CD14-positive monocyte (primary cell): ENCODE measurements at regions not wholly inside any gene's neighbourhood (a gene's known extent, or its start where the extent isn't known, plus 50 kb on each side); places are given as distances from the start of the nearest gene placed in this dataset.
A peak's percentile ranks its signal among the peaks of the same experiment; 100 is the strongest.

Source experiments
- DNase-seq, 3 donors: peaks; one replicate each; pipeline ENCODE4 v3.0.0-alpha.2; 2011 to 2022
- H2AFZ ChIP-seq: 2 replicates; pipeline ENCODE4 v1.6.0; 2012; ENCODE audit warnings: mild to moderate bottlenecking, low read depth, low read length, inconsistent platforms; ENCODE audit not compliant: insufficient read depth, poor library complexity, severe bottlenecking
- H3K27ac ChIP-seq, 2 donors: 1 replicate in 1 of 2; 2 replicates in 1 of 2; pipeline ENCODE4 v1.5.1; 2012 to 2013; ENCODE audit warnings: low read length in 2 of 2, control low read depth in 1 of 2, inconsistent platforms in 1 of 2, low read depth in 1 of 2, mild to moderate bottlenecking in 1 of 2
- H3K27me3 ChIP-seq, 2 donors: one replicate each; pipeline versions ENCODE4 v1.6.0 to v1.6.1; 2011 to 2013; ENCODE audit warnings: low read length in 2 of 2; ENCODE audit not compliant: control insufficient read depth in 2 of 2, insufficient read depth in 2 of 2
- H3K36me3 ChIP-seq, 2 donors: replicated peaks in 1 of 2; 1 replicate in 1 of 2; 2 replicates in 1 of 2; pipeline versions ENCODE4 v1.5.1 to v1.6.1; 2012 to 2013; ENCODE audit warnings: low read length in 2 of 2, control low read depth in 1 of 2, inconsistent platforms in 1 of 2, mild to moderate bottlenecking in 1 of 2; ENCODE audit not compliant: insufficient read depth in 2 of 2, control insufficient read depth in 1 of 2
- H3K4me1 ChIP-seq, 2 donors: 1 replicate in 1 of 2; 2 replicates in 1 of 2; pipeline versions ENCODE4 v1.5.1 to v1.6.1; 2012 to 2013; ENCODE audit warnings: low read length in 2 of 2, control low read depth in 1 of 2, inconsistent platforms in 1 of 2, mild to moderate bottlenecking in 1 of 2, moderate library complexity in 1 of 2; ENCODE audit not compliant: insufficient read depth in 2 of 2, control insufficient read depth in 1 of 2
- H3K4me2 ChIP-seq: replicated peaks from 2 replicates; pipeline ENCODE3; 2012; ENCODE audit warnings: low read length, moderate library complexity, mild to moderate bottlenecking; ENCODE audit not compliant: poor library complexity, severe bottlenecking; ENCODE audit errors: extremely low read depth
- H3K4me3 ChIP-seq, 3 experiments: fragments of 200-600 bp in 1 of 3; sonication (generic) in 1 of 3; replicated peaks in 1 of 3; 1 replicate in 2 of 3; 2 replicates in 1 of 3; pipeline ENCODE4 v1.5.1; 2011 to 2013; ENCODE audit warnings: low read length in 3 of 3, mild to moderate bottlenecking in 3 of 3, control low read depth in 2 of 3, low read depth in 2 of 3, inconsistent platforms in 1 of 3, moderate library complexity in 1 of 3
- H3K79me2 ChIP-seq: 2 replicates; pipeline ENCODE4 v1.6.0; 2012; ENCODE audit warnings: mild to moderate bottlenecking, control low read depth, inconsistent platforms, low read length, moderate library complexity; ENCODE audit not compliant: insufficient read depth
- H3K9ac ChIP-seq: 2 replicates; pipeline ENCODE4 v1.6.0; 2017; ENCODE audit warnings: low read length, mild to moderate bottlenecking; ENCODE audit not compliant: insufficient read depth, poor library complexity, severe bottlenecking
- H3K9me3 ChIP-seq, 2 donors: replicated peaks in 1 of 2; 1 replicate in 1 of 2; 2 replicates in 1 of 2; pipeline versions ENCODE4 v1.5.1 to v1.6.1; 2012 to 2013; ENCODE audit warnings: low read length in 2 of 2, control low read depth in 1 of 2; ENCODE audit not compliant: control insufficient read depth in 1 of 2, insufficient read depth in 1 of 2
- H4K20me1 ChIP-seq: 2 replicates; pipeline ENCODE4 v1.6.0; 2012; ENCODE audit warnings: mild to moderate bottlenecking, low read length, control low read depth, moderate library complexity; ENCODE audit not compliant: insufficient read depth
- H3K27ac Mint-ChIP-seq, 7 donors: one replicate each; pipeline ENCODE4 v1.8.0; 2020; ENCODE audit warnings: mild to moderate bottlenecking in 7 of 7, mixed read lengths in 7 of 7, moderate library complexity in 6 of 7, inconsistent platforms in 2 of 7
- H3K27me3 Mint-ChIP-seq, 3 donors: one replicate each; pipeline ENCODE4 v1.8.0; 2021 to 2022; ENCODE audit warnings: low read depth in 3 of 3, mild to moderate bottlenecking in 3 of 3, mixed read lengths in 3 of 3, moderate library complexity in 3 of 3, inconsistent platforms in 1 of 3
- H3K36me3 Mint-ChIP-seq, 2 donors: one replicate each; pipeline ENCODE4 v1.8.0; 2020; ENCODE audit warnings: mixed read lengths in 2 of 2, inconsistent platforms in 1 of 2, mild to moderate bottlenecking in 1 of 2
- H3K4me1 Mint-ChIP-seq: one replicate; pipeline ENCODE4 v1.8.0; 2020; ENCODE audit warnings: mild to moderate bottlenecking, mixed read lengths
- H3K4me3 Mint-ChIP-seq, 2 donors: one replicate each; pipeline ENCODE4 v1.8.0; 2020; ENCODE audit warnings: mild to moderate bottlenecking in 2 of 2, mixed read lengths in 2 of 2, moderate library complexity in 1 of 2
- H3K9me3 Mint-ChIP-seq, 7 donors: one replicate each; pipeline ENCODE4 v1.8.0; 2020 to 2022; ENCODE audit warnings: mixed read lengths in 7 of 7, mild to moderate bottlenecking in 6 of 7, moderate library complexity in 6 of 7, inconsistent platforms in 2 of 7
- WGBS: methylation state at CpG from one replicate; pipeline ENCODE4 v1.1.5; 2013; ENCODE audit warnings: missing lambda C conversion rate; ENCODE audit not compliant: insufficient coverage; 5-methylcytosine and 5-hydroxymethylcytosine counted together
- intact Hi-C, 2 donors: fragments of 100-400 bp; cut with micrococcal nuclease; formaldehyde crosslinking; loops; one replicate each; pipeline versions ENCODE4 v1.15.0 to v1.15.1; 2023
- TF ChIP-seq, protein P1 (sequence below): fragments of 200-600 bp; IDR thresholded peaks from one replicate; pipeline ENCODE4 v1.8.0; 2022; ENCODE audit warnings: antibody characterized with exemption, mild to moderate bottlenecking

DNA sequence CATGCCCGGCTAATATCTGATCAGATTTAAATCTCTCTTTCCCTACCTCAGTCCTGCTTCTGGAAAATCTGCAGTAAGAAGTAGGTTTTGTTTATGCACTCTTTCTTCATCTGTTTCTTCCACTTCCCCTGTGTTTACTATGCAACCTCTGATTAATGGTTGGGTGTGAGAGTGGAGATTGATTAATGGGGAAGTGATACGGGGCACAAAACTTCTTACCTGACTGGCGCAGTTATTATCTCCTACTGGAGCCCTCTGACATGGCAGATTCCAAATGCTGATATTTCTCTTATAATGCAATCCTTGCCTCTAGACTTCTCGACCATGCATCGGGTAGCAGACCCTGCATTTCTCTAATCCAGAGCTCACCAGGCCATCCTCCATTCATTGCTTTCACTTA, 60.2 kb upstream of the HPGD start:
- peaks cover 6 to 12% of the 10 kb centered on the region in 2 donors for H3K4me1 ChIP-seq
- no peaks in the 10 kb centered on the region for H3K9me3 ChIP-seq
- H3K4me2 ChIP-seq = no peak overlapping the region
- Mint-ChIP-seq H3K9me3 (no peaks in the 10 kb centered on the region), H3K4me3 (no peak overlapping the region), H3K4me1 (peaks cover 22% of the 10 kb centered on the region), H3K27ac (peak overlapping the region in 3 of 7 donors; percentile 36 to 67 (median 47)), H3K36me3 (no peaks in the 10 kb centered on the region), H3K27me3 (no peaks in the 10 kb centered on the region)
- no peaks in the 10 kb centered on the region for H3K79me2 ChIP-seq
- WGBS = 100% methylated on average over 2 of the region's 5 CpGs
- peak in 1 of 3 donors; percentile 5 for DNase-seq
- no peak overlapping the region for H2AFZ ChIP-seq
- TF ChIP-seq, protein P1, sequence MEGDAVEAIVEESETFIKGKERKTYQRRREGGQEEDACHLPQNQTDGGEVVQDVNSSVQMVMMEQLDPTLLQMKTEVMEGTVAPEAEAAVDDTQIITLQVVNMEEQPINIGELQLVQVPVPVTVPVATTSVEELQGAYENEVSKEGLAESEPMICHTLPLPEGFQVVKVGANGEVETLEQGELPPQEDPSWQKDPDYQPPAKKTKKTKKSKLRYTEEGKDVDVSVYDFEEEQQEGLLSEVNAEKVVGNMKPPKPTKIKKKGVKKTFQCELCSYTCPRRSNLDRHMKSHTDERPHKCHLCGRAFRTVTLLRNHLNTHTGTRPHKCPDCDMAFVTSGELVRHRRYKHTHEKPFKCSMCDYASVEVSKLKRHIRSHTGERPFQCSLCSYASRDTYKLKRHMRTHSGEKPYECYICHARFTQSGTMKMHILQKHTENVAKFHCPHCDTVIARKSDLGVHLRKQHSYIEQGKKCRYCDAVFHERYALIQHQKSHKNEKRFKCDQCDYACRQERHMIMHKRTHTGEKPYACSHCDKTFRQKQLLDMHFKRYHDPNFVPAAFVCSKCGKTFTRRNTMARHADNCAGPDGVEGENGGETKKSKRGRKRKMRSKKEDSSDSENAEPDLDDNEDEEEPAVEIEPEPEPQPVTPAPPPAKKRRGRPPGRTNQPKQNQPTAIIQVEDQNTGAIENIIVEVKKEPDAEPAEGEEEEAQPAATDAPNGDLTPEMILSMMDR = no peak
- no peak overlapping the region for H3K9ac ChIP-seq
- H3K27me3 ChIP-seq = no peaks in the 10 kb centered on the region
- no peak overlapping the region for H3K27ac ChIP-seq
- no peaks in the 10 kb centered on the region for H4K20me1 ChIP-seq
- H3K36me3 ChIP-seq = no peaks in the 10 kb centered on the region
- H3K4me3 ChIP-seq = no peak overlapping the region
- intact Hi-C loops = no loop called here

- H3K27me3 ChIP-seq = no peaks in the 10 kb centered on the region
- TF ChIP-seq, protein P1 = no peak
- Mint-ChIP-seq H3K36me3 (no peaks in the 10 kb centered on the region), H3K27ac (peak overlapping the region in 3 of 7 donors; percentile 8 to 67 (median 47)), H3K27me3 (no peaks in the 10 kb centered on the region), H3K4me3 (no peak overlapping the region), H3K9me3 (no peaks in the 10 kb centered on the region), H3K4me1 (peaks cover 22% of the 10 kb centered on the region)
- no peaks in the 10 kb centered on the region for H3K9me3 ChIP-seq
- no peak for DNase-seq
- H3K36me3 ChIP-seq = no peaks in the 10 kb centered on the region
- H3K9ac ChIP-seq = no peak overlapping the region
- intact Hi-C loops = no loop called here
- H3K4me3 ChIP-seq = no peak overlapping the region
- H3K4me2 ChIP-seq = no peak overlapping the region
- H4K20me1 ChIP-seq = no peaks in the 10 kb centered on the region
- H2AFZ ChIP-seq = no peak overlapping the region
- no CpG with 5 or more reads among the region's 1 CpG for WGBS
- H3K27ac ChIP-seq = no peak overlapping the region
- no peaks in the 10 kb centered on the region for H3K79me2 ChIP-seq
- H3K4me1 ChIP-seq = peaks cover 6 to 12% of the 10 kb centered on the region in 2 donors
These were observed 59.6 kb upstream of the HPGD start for GRCh38 chr4:174581901-174582300.
